CD4-positive, CD25-positive, alpha-beta regulatory T cell (primary cell): ENCODE measurements at regions not wholly inside any gene's neighbourhood (a gene's known extent, or its start where the extent isn't known, plus 50 kb on each side); places are given as distances from the start of the nearest gene placed in this dataset.

Experiments used
- ATAC-seq, 2 donors: fragments of 150-1000 bp; cut with Tn5 transposase; one replicate each; pipeline ENCODE4 v1.10.0; 2021; ENCODE audit warnings: low read depth in 2 of 2, moderate number of reproducible peaks in 2 of 2, moderate library complexity in 1 of 2
- DNase-seq, 3 donors: peaks; one replicate each; pipeline versions ENCODE4 v3.0.0 to v3.0.0-alpha.2; 2012 to 2022; ENCODE audit warnings: mixed read lengths in 1 of 3
- H3K27ac ChIP-seq: one replicate; pipeline ENCODE4 v1.7.0; 2013; ENCODE audit warnings: mild to moderate bottlenecking, low read length; ENCODE audit not compliant: insufficient read depth, poor library complexity, severe bottlenecking
- H3K27me3 ChIP-seq: one replicate; pipeline ENCODE4 v1.7.0; 2013; ENCODE audit warnings: low read length; ENCODE audit not compliant: control insufficient read depth, insufficient read depth
- H3K36me3 ChIP-seq: one replicate; pipeline ENCODE4 v1.7.0; 2013; ENCODE audit warnings: mild to moderate bottlenecking, low read length, moderate library complexity; ENCODE audit not compliant: control insufficient read depth, insufficient read depth
- H3K4me1 ChIP-seq: 2 replicates; pipeline ENCODE4 v1.7.0; 2013; ENCODE audit warnings: mild to moderate bottlenecking, low read length; ENCODE audit not compliant: insufficient read depth, control insufficient read depth, poor library complexity, severe bottlenecking
- H3K4me3 ChIP-seq: one replicate; pipeline ENCODE4 v1.7.0; 2013; ENCODE audit warnings: low read depth, mild to moderate bottlenecking, low read length, moderate library complexity
- H3K9me3 ChIP-seq, 2 experiments: 1 replicate in 1 of 2; 2 replicates in 1 of 2; pipeline ENCODE4 v1.7.0; 2013; ENCODE audit warnings: low read length in 2 of 2, mild to moderate bottlenecking in 1 of 2, moderate library complexity in 1 of 2; ENCODE audit not compliant: control insufficient read depth in 2 of 2
- H3K27ac Mint-ChIP-seq, 3 donors: one replicate each; pipeline ENCODE4 v1.8.0; 2020 to 2022; ENCODE audit warnings: mild to moderate bottlenecking in 3 of 3, mixed read lengths in 3 of 3, moderate library complexity in 2 of 3
- H3K27me3 Mint-ChIP-seq: one replicate; pipeline ENCODE4 v1.8.0; 2022; ENCODE audit warnings: mild to moderate bottlenecking, mixed read lengths
- H3K36me3 Mint-ChIP-seq: one replicate; pipeline ENCODE4 v1.8.0; 2020; ENCODE audit warnings: mixed read lengths
- H3K4me1 Mint-ChIP-seq, 4 donors: one replicate each; pipeline ENCODE4 v1.8.0; 2020 to 2022; ENCODE audit warnings: mixed read lengths in 4 of 4, mild to moderate bottlenecking in 1 of 4
- H3K4me3 Mint-ChIP-seq, 4 donors: one replicate each; pipeline ENCODE4 v1.8.0; 2020 to 2022; ENCODE audit warnings: mild to moderate bottlenecking in 4 of 4, mixed read lengths in 4 of 4, moderate library complexity in 3 of 4
- H3K9me3 Mint-ChIP-seq, 7 donors: one replicate each; pipeline ENCODE4 v1.8.0; 2020 to 2022; ENCODE audit warnings: mixed read lengths in 7 of 7, mild to moderate bottlenecking in 3 of 7, moderate library complexity in 2 of 7

DNA sequence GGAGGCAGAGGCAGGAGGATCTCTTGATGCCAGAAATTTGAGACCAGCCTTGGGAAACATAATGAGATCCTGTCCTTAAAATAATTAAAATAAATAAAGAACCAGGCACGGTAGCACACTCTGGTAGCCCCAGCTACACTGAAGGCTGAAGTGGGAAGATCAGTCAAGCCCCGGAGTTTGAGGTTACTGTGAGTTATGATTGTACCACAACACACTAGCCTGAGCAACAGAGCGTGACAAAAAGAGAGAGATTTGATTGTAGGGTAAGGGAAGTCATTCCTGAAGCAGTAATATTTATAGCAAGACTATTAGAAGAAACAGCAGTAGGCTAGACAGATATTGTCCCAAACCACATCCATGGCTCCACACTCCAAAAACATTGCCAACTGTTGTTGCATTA, 1408.4 kb upstream of the TENM4 start:
- Mint-ChIP-seq H3K27me3 (no peaks in the 10 kb centered on the region), H3K27ac (no peak overlapping the region), H3K4me3 (peak overlapping the region in 1 of 4 donors; percentile 43), H3K9me3 (peaks cover 3 to 17% (median 6%) of the 10 kb centered on the region in 7 donors), H3K36me3 (no peaks in the 10 kb centered on the region), H3K4me1 (no peaks in the 10 kb centered on the region)
- Histone ChIP-seq H3K9me3 (no peaks in the 10 kb centered on the region), H3K36me3 (no peaks in the 10 kb centered on the region), H3K27me3 (no peaks in the 10 kb centered on the region), H3K4me3 (no peak overlapping the region), H3K27ac (no peak overlapping the region), H3K4me1 (no peaks in the 10 kb centered on the region)
- DNase-seq (no peak), ATAC-seq (no peak)

GRCh38 chr11:80846979-80847378, 1406.1 kb upstream of the TENM4 start:
- no peaks in the 10 kb centered on the region for H3K36me3 ChIP-seq
- ATAC-seq = no peak
- no peak for DNase-seq
- no peak overlapping the region for H3K27ac Mint-ChIP-seq
- no peak overlapping the region for H3K4me3 Mint-ChIP-seq
- H3K27me3 ChIP-seq = no peaks in the 10 kb centered on the region
- no peak overlapping the region for H3K27ac ChIP-seq
- peaks cover 0 to 31% (median 4%) of the 10 kb centered on the region in 7 donors for H3K9me3 Mint-ChIP-seq
- no peaks in the 10 kb centered on the region for H3K9me3 ChIP-seq
- H3K4me3 ChIP-seq = no peak overlapping the region
- no peaks in the 10 kb centered on the region for H3K27me3 Mint-ChIP-seq
- no peaks in the 10 kb centered on the region for H3K36me3 Mint-ChIP-seq
- H3K4me1 Mint-ChIP-seq = no peaks in the 10 kb centered on the region
- no peaks in the 10 kb centered on the region for H3K4me1 ChIP-seq

GRCh38 chr11:80846442-80846841, 1405.6 kb upstream of the TENM4 start:
- Histone ChIP-seq H3K4me1 (no peaks in the 10 kb centered on the region), H3K36me3 (no peaks in the 10 kb centered on the region), H3K27me3 (no peaks in the 10 kb centered on the region), H3K9me3 (no peaks in the 10 kb centered on the region), H3K27ac (no peak overlapping the region), H3K4me3 (no peak overlapping the region)
- no peaks in the 10 kb centered on the region for H3K4me1 Mint-ChIP-seq
- no peaks in the 10 kb centered on the region for H3K36me3 Mint-ChIP-seq
- peaks cover 0 to 31% (median 4%) of the 10 kb centered on the region in 7 donors for H3K9me3 Mint-ChIP-seq
- no peaks in the 10 kb centered on the region for H3K27me3 Mint-ChIP-seq
- H3K27ac Mint-ChIP-seq = no peak overlapping the region
- no peak for DNase-seq
- H3K4me3 Mint-ChIP-seq = no peak overlapping the region
- no peak for ATAC-seq

DNA sequence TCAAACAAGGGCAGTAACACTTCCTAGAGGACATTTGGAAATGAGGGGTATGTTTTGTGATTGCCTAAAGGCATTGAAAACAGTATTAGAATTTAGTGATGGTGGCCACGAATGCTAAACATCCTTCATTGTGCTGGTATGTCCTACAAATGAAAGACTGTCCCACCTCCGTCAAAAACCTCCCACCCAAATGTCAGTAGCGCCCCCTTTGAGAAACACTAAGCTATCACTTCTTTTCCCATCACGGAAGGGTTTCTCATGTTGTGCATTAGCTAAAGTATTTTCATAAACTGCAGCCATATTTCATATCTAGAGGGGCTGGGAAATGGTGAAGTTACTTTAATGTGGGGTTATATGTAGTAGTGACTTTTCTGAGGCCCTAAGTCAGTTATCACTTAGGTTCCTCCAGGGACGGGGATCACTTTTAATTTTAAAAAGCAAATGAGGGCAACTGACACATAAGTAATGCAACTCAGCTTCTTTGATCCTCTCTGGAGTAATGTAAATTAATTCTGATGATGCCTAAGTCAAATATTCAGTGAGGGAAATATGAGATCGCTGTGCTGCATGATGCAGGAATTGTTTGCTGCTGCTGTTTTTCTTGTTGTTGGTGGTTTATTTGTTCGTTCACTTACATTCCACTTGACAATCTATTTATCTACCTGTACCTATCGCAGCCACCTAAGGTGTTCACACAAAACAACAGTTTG, 1403.4 kb upstream of the TENM4 start:
- Mint-ChIP-seq H3K36me3 (no peaks in the 10 kb centered on the region), H3K4me1 (no peaks in the 10 kb centered on the region), H3K27me3 (no peaks in the 10 kb centered on the region), H3K27ac (no peak overlapping the region), H3K9me3 (peaks cover 0 to 36% (median 4%) of the 10 kb centered on the region in 7 donors), H3K4me3 (no peak overlapping the region)
- H3K4me3 ChIP-seq = no peak overlapping the region
- ATAC-seq (no peak), DNase-seq (no peak)
- H3K9me3 ChIP-seq = no peaks in the 10 kb centered on the region
- H3K27ac ChIP-seq = no peak overlapping the region
- no peaks in the 10 kb centered on the region for H3K4me1 ChIP-seq
- H3K27me3 ChIP-seq = no peaks in the 10 kb centered on the region
- no peaks in the 10 kb centered on the region for H3K36me3 ChIP-seq

DNA sequence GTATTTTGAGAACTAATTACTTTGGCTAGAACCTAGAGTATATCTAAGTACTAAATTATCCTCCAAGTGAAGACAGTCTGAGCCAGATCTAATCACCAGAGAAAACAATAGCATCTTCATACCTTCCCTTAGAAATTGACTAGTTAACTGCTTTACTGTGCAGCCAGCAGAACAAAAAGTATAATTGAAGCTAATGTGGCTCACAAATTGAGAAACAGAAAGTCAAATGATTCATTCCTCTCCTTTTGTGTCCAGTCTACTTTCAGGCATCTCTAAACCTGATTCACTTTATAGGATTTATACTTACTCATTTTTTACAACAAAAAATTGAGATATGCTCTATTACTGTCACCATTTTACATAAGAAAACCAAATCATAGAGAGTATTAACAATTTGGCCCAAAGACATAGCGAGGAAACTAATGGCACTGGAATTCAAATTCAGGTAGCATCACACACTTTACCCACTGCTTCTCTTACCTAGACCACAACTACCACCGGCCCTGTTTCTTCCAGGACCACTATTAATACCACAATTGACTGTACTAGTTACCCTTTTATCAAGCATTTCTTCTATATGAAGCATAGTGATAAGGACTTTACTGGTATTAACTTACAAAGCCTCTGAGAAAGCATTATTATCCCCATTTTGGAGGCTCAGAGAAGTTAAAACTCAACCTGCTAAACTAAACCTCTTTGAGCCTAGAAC, 1402.6 kb upstream of the TENM4 start:
- H3K27me3 ChIP-seq = no peaks in the 10 kb centered on the region
- no peaks in the 10 kb centered on the region for H3K4me1 Mint-ChIP-seq
- H3K27me3 Mint-ChIP-seq = no peaks in the 10 kb centered on the region
- no peak overlapping the region for H3K27ac Mint-ChIP-seq
- H3K9me3 ChIP-seq = no peaks in the 10 kb centered on the region
- DNase-seq (no peak), ATAC-seq (no peak)
- no peak overlapping the region for H3K27ac ChIP-seq
- no peaks in the 10 kb centered on the region for H3K36me3 Mint-ChIP-seq
- H3K4me1 ChIP-seq = no peaks in the 10 kb centered on the region
- H3K4me3 ChIP-seq = no peak overlapping the region
- peaks cover 1 to 32% (median 4%) of the 10 kb centered on the region in 7 donors for H3K9me3 Mint-ChIP-seq
- no peaks in the 10 kb centered on the region for H3K36me3 ChIP-seq
- H3K4me3 Mint-ChIP-seq = no peak overlapping the region

DNA sequence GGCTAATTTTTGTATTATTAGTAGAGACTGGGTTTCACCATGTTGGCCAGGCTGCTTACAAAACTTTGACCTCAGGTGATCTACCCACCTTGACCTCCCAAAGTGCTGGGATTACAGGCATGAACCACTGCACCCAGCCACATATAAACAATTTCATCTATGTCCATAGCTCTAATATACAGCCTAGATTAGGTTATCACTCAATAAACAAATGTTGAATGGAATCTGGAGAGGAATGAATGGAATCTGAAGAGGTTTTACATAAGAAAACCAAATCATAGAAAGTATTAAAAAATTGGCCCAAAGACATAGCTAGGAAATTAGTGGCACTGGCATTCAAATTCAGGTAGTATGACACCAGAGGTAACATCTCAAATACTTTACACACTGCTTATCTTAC, 1401.4 kb upstream of the TENM4 start:
- Mint-ChIP-seq H3K4me1 (no peaks in the 10 kb centered on the region), H3K4me3 (no peak overlapping the region), H3K9me3 (peaks cover 2 to 34% (median 5%) of the 10 kb centered on the region in 7 donors), H3K36me3 (no peaks in the 10 kb centered on the region), H3K27ac (no peak overlapping the region), H3K27me3 (no peaks in the 10 kb centered on the region)
- H3K27ac ChIP-seq = no peak overlapping the region
- H3K27me3 ChIP-seq = no peaks in the 10 kb centered on the region
- no peaks in the 10 kb centered on the region for H3K36me3 ChIP-seq
- DNase-seq (no peak), ATAC-seq (no peak)
- no peak overlapping the region for H3K4me3 ChIP-seq
- no peaks in the 10 kb centered on the region for H3K9me3 ChIP-seq
- H3K4me1 ChIP-seq = no peaks in the 10 kb centered on the region

DNA sequence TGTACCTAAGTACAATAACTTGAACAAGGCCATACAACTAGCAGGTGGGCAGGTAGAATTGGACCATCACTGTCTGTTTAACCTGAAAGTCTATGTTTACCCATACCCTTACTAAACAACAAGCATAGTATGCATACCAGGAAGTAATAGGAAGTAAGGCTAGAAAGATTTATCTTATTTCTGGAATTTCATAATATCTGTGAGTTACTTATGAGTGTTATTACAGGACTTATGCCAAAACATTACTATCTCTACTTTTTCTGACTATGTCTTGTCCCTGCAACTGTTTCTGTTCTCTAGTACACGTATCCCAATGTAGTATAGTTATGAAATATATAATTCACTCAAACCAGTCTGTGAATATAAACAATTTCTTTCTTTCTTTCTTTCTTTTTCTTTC, 1400.8 kb upstream of the TENM4 start:
- H3K9me3 Mint-ChIP-seq = peaks cover 0 to 34% (median 3%) of the 10 kb centered on the region in 7 donors
- H3K27me3 Mint-ChIP-seq = no peaks in the 10 kb centered on the region
- Histone ChIP-seq H3K27ac (no peak overlapping the region), H3K4me3 (no peak overlapping the region), H3K36me3 (no peaks in the 10 kb centered on the region), H3K9me3 (no peaks in the 10 kb centered on the region), H3K4me1 (no peaks in the 10 kb centered on the region), H3K27me3 (no peaks in the 10 kb centered on the region)
- H3K27ac Mint-ChIP-seq = no peak overlapping the region
- no peaks in the 10 kb centered on the region for H3K36me3 Mint-ChIP-seq
- no peaks in the 10 kb centered on the region for H3K4me1 Mint-ChIP-seq
- ATAC-seq (no peak), DNase-seq (no peak)
- H3K4me3 Mint-ChIP-seq = no peak overlapping the region

- DNase-seq (no peak), ATAC-seq (no peak)
- no peak overlapping the region for H3K27ac Mint-ChIP-seq
- peaks cover 2 to 36% (median 6%) of the 10 kb centered on the region in 7 donors for H3K9me3 Mint-ChIP-seq
- Histone ChIP-seq H3K27ac (no peak overlapping the region), H3K27me3 (no peaks in the 10 kb centered on the region), H3K9me3 (no peaks in the 10 kb centered on the region), H3K4me1 (no peaks in the 10 kb centered on the region), H3K36me3 (no peaks in the 10 kb centered on the region), H3K4me3 (no peak overlapping the region)
- H3K4me3 Mint-ChIP-seq = no peak overlapping the region
- no peaks in the 10 kb centered on the region for H3K36me3 Mint-ChIP-seq
- no peaks in the 10 kb centered on the region for H3K27me3 Mint-ChIP-seq
- no peaks in the 10 kb centered on the region for H3K4me1 Mint-ChIP-seq
Observed at GRCh38 chr11:80838153-80838552, 1397.3 kb upstream of the TENM4 start.
